GM21528 (cell line): ENCODE measurements at regions not wholly inside any gene's neighbourhood (a gene's known extent, or its start where the extent isn't known, plus 50 kb on each side); places are given as distances from the start of the nearest gene placed in this dataset.

ENCODE experiments used
- ATAC-seq: cut with Tn5 transposase; IDR thresholded peaks from one replicate; pipeline ENCODE4 v1.9.1; 2021; ENCODE audit warnings: mild to moderate bottlenecking, moderate library complexity; ENCODE audit not compliant: unreplicated experiment, low FRiP score

- no peak for ATAC-seq
Observed at GRCh38 chr6:163728442-163729126, 314.1 kb downstream of the QKI start.

- ATAC-seq: no peak
Observed at GRCh38 chr6:163726037-163726695, 311.6 kb downstream of the QKI start.

GRCh38 chr6:163725008-163725941, 310.8 kb downstream of the QKI start:
- no peak for ATAC-seq

GRCh38 chr6:163724196-163724595, 309.7 kb downstream of the QKI start:
- no peak for ATAC-seq

- ATAC-seq: no peak
Observed at GRCh38 chr6:163723759-163724158, 309.2 kb downstream of the QKI start.

- no peak for ATAC-seq
Observed at GRCh38 chr6:163721922-163722692, 307.6 kb downstream of the QKI start.

GRCh38 chr6:163721435-163721834, 306.9 kb downstream of the QKI start:
- ATAC-seq: no peak

- no peak for ATAC-seq
Observed at GRCh38 chr6:163720460-163721235, 306.1 kb downstream of the QKI start.

- ATAC-seq: no peak
Observed at GRCh38 chr6:163720005-163720404, 305.5 kb downstream of the QKI start.

- no peak for ATAC-seq
Observed at GRCh38 chr6:163719028-163719742, 304.7 kb downstream of the QKI start.

- no peak for ATAC-seq
Observed at GRCh38 chr6:163718537-163718936, 304.0 kb downstream of the QKI start.

- no peak for ATAC-seq
Observed at GRCh38 chr6:163717106-163717764, 302.7 kb downstream of the QKI start.

GRCh38 chr6:163716690-163717089, 302.2 kb downstream of the QKI start:
- ATAC-seq: no peak

- ATAC-seq: no peak
Observed at GRCh38 chr6:163715846-163716245, 301.3 kb downstream of the QKI start.

- ATAC-seq: no peak
Observed at GRCh38 chr6:163714179-163714578, 299.7 kb downstream of the QKI start.

GRCh38 chr6:163712981-163713380, 298.5 kb downstream of the QKI start:
- ATAC-seq: no peak

GRCh38 chr6:163712566-163712961, 298.0 kb downstream of the QKI start:
- peak; percentile 0 for ATAC-seq
